Fibroblast of lung (primary cell): ENCODE measurements at regions not wholly inside any gene's neighbourhood (a gene's known extent, or its start where the extent isn't known, plus 50 kb on each side); places are given as distances from the start of the nearest gene placed in this dataset.

Experiments
- DNase-seq, 2 donors: peaks; one replicate each; pipeline versions ENCODE4 v3.0.0 to v3.0.0-alpha.2; 2010; ENCODE audit warnings: low read depth in 2 of 2
- H2AFZ ChIP-seq: 2 replicates; pipeline ENCODE4 v1.5.1; 2012; ENCODE audit warnings: low read length, control low read depth, inconsistent platforms
- H3K27ac ChIP-seq: 2 replicates; pipeline ENCODE4 v1.5.1; 2011; ENCODE audit warnings: low read length, control low read depth; ENCODE audit not compliant: insufficient read depth
- H3K27me3 ChIP-seq: 2 replicates; pipeline ENCODE4 v1.5.1; 2011; ENCODE audit warnings: mild to moderate bottlenecking, low read length; ENCODE audit not compliant: control insufficient read depth, insufficient read depth
- H3K36me3 ChIP-seq: 2 replicates; pipeline ENCODE4 v1.5.1; 2011; ENCODE audit warnings: low read length; ENCODE audit not compliant: control insufficient read depth, insufficient read depth
- H3K4me1 ChIP-seq: 2 replicates; pipeline ENCODE4 v1.5.1; 2011; ENCODE audit warnings: low read length; ENCODE audit not compliant: control insufficient read depth, insufficient read depth; ENCODE audit errors: extremely low read depth
- H3K4me2 ChIP-seq: 2 replicates; pipeline ENCODE4 v1.5.1; 2011; ENCODE audit warnings: low read length, control low read depth; ENCODE audit not compliant: insufficient read depth; ENCODE audit errors: extremely low read depth
- H3K4me3 ChIP-seq, 4 experiments: fragments of 200-600 bp in 1 of 4; sonication (generic) in 1 of 4; replicated peaks in 1 of 4; 2 replicates each; pipeline ENCODE4 v1.5.1; 2011 to 2016; ENCODE audit warnings: low read length in 4 of 4, low read depth in 3 of 4, mild to moderate bottlenecking in 3 of 4, control low read depth in 2 of 4, inconsistent platforms in 1 of 4, mixed read lengths in 1 of 4; ENCODE audit not compliant: insufficient read depth in 1 of 4; ENCODE audit errors: control extremely low read depth in 1 of 4
- H3K79me2 ChIP-seq: 2 replicates; pipeline ENCODE4 v1.5.1; 2012; ENCODE audit warnings: mild to moderate bottlenecking, low read length, inconsistent platforms; ENCODE audit not compliant: control insufficient read depth, insufficient read depth
- H3K9ac ChIP-seq: 2 replicates; pipeline ENCODE4 v1.5.1; 2011; ENCODE audit warnings: mild to moderate bottlenecking, low read length, control low read depth; ENCODE audit not compliant: insufficient read depth
- H3K9me3 ChIP-seq: 2 replicates; pipeline ENCODE4 v1.5.1; 2012; ENCODE audit warnings: low read depth, low read length; ENCODE audit not compliant: control insufficient read depth, insufficient read depth
- H4K20me1 ChIP-seq: 2 replicates; pipeline ENCODE4 v1.5.1; 2011; ENCODE audit warnings: low read length; ENCODE audit not compliant: control insufficient read depth, insufficient read depth; ENCODE audit errors: extremely low read depth
- CTCF ChIP-seq, 2 donors: IDR thresholded peaks in 1 of 2; conservative IDR thresholded peaks in 1 of 2; 1 replicate in 1 of 2; 2 replicates in 1 of 2; pipeline ENCODE4 v1.5.1; 2011 to 2012; ENCODE audit warnings: low read length in 2 of 2, control low read depth in 1 of 2, inconsistent platforms in 1 of 2, low read depth in 1 of 2, mild to moderate bottlenecking in 1 of 2
- EZH2 ChIP-seq: IDR thresholded peaks from 2 replicates; pipeline ENCODE4 v1.5.1; 2012; ENCODE audit warnings: low read length, control low read depth, mild to moderate bottlenecking; ENCODE audit errors: missing control alignments

- H3K79me2 ChIP-seq: no peaks in the 10 kb centered on the region
- no peak overlapping the region for H3K4me2 ChIP-seq
- no peak for TF ChIP-seq EZH2
- no peak for TF ChIP-seq CTCF (conservative IDR thresholded peaks at IDR 0.05 in 1 of 2, IDR thresholded peaks at IDR 0.05 in 1 of 2; ENCODE audit: low read depth in 1 of 2, low read length in 2 of 2)
- no peaks in the 10 kb centered on the region for H3K4me1 ChIP-seq
- no peak overlapping the region for H2AFZ ChIP-seq
- H3K4me3 ChIP-seq: no peak overlapping the region
- H3K9ac ChIP-seq: no peak overlapping the region
- DNase-seq: no peak
- no peaks in the 10 kb centered on the region for H4K20me1 ChIP-seq
- no peaks in the 10 kb centered on the region for H3K9me3 ChIP-seq
- H3K36me3 ChIP-seq: no peaks in the 10 kb centered on the region
- H3K27me3 ChIP-seq: no peaks in the 10 kb centered on the region
- H3K27ac ChIP-seq: no peak overlapping the region
Measured at GRCh38 chr12:44961887-44962286, 85.8 kb upstream of the NELL2 start.

GRCh38 chr12:44960856-44961255 lies 84.7 kb upstream of the NELL2 start:
- Histone ChIP-seq H3K79me2 (no peaks in the 10 kb centered on the region), H3K36me3 (no peaks in the 10 kb centered on the region), H3K27me3 (no peaks in the 10 kb centered on the region), H3K9me3 (no peaks in the 10 kb centered on the region), H3K4me3 (no peak overlapping the region), H4K20me1 (no peaks in the 10 kb centered on the region), H3K4me2 (no peak overlapping the region), H3K9ac (no peak overlapping the region), H2AFZ (no peak overlapping the region), H3K27ac (no peak overlapping the region), H3K4me1 (no peaks in the 10 kb centered on the region)
- no peak for TF ChIP-seq EZH2
- no peak for DNase-seq

- no peak overlapping the region for H3K9ac ChIP-seq
- no peak overlapping the region for H2AFZ ChIP-seq
- no peaks in the 10 kb centered on the region for H3K36me3 ChIP-seq
- H3K79me2 ChIP-seq: no peaks in the 10 kb centered on the region
- no peaks in the 10 kb centered on the region for H3K4me1 ChIP-seq
- H3K4me2 ChIP-seq: no peak overlapping the region
- no peak overlapping the region for H3K27ac ChIP-seq
- H4K20me1 ChIP-seq: no peaks in the 10 kb centered on the region
- no peak overlapping the region for H3K4me3 ChIP-seq
- no peaks in the 10 kb centered on the region for H3K27me3 ChIP-seq
- H3K9me3 ChIP-seq: no peaks in the 10 kb centered on the region
- TF ChIP-seq CTCF (conservative IDR thresholded peaks at IDR 0.05 in 1 of 2, IDR thresholded peaks at IDR 0.05 in 1 of 2; ENCODE audit: low read depth in 1 of 2, low read length in 2 of 2): no peak
- no peak for TF ChIP-seq EZH2
- DNase-seq: no peak
Measured at GRCh38 chr12:44960423-44960822, 84.3 kb upstream of the NELL2 start.
